NB4 (cell line): ENCODE measurements at regions not wholly inside any gene's neighbourhood (a gene's known extent, or its start where the extent isn't known, plus 50 kb on each side); places are given as distances from the start of the nearest gene placed in this dataset.

Experiments
- MYC ChIP-seq: IDR thresholded peaks from 2 replicates; pipeline ENCODE4 v1.6.1; 2011; ENCODE audit warnings: low read depth, low read length
- POLR2A ChIP-seq: IDR thresholded peaks from 2 replicates; pipeline ENCODE4 v1.6.1; 2011; ENCODE audit warnings: mild to moderate bottlenecking; ENCODE audit not compliant: insufficient read length; ENCODE audit errors: extremely low read depth
- TF ChIP-seq, protein P1 (sequence below): IDR thresholded peaks from one replicate; pipeline ENCODE4 v1.5.1; 2012; ENCODE audit warnings: low read depth, low read length

DNA sequence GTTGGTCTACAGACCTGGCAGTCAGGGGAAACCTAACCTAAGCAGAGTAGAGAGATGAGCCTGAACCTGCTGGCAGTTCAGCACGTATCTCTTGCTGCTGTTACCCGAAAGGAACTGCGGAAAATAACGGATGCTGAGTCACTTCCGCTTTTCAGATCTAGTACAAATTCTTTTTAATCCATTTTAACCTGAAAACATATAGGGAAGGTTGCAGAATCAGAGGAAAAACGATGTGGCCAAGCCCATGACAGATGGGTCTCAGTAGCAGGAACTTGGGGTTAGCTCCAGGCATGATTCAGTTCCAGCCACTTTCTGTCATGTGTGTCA is 120.7 kb upstream of the ADRA1D start:
- TF ChIP-seq, protein P1, sequence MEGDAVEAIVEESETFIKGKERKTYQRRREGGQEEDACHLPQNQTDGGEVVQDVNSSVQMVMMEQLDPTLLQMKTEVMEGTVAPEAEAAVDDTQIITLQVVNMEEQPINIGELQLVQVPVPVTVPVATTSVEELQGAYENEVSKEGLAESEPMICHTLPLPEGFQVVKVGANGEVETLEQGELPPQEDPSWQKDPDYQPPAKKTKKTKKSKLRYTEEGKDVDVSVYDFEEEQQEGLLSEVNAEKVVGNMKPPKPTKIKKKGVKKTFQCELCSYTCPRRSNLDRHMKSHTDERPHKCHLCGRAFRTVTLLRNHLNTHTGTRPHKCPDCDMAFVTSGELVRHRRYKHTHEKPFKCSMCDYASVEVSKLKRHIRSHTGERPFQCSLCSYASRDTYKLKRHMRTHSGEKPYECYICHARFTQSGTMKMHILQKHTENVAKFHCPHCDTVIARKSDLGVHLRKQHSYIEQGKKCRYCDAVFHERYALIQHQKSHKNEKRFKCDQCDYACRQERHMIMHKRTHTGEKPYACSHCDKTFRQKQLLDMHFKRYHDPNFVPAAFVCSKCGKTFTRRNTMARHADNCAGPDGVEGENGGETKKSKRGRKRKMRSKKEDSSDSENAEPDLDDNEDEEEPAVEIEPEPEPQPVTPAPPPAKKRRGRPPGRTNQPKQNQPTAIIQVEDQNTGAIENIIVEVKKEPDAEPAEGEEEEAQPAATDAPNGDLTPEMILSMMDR: no peak
- no peak for TF ChIP-seq POLR2A
- TF ChIP-seq MYC: no peak
